HG03103 (cell line): ENCODE measurements at regions not wholly inside any gene's neighbourhood (a gene's known extent, or its start where the extent isn't known, plus 50 kb on each side); places are given as distances from the start of the nearest gene placed in this dataset.
"Not testable (repeated sequence)": the region's sequence is repeated elsewhere in the genome, so short reads cannot be mapped to it uniquely, and the experiment has no call there.

ENCODE experiments used
- ATAC-seq: cut with Tn5 transposase; IDR thresholded peaks from one replicate; pipeline ENCODE4 v1.9.1; 2021; ENCODE audit warnings: low read depth; ENCODE audit not compliant: unreplicated experiment

GRCh38 chr2:59851836-59852475 is 701.5 kb downstream of the BCL11A start:
- ATAC-seq = no peak

- no peak for ATAC-seq
Observed at GRCh38 chr2:59850554-59850953, 702.9 kb downstream of the BCL11A start.

- no peak for ATAC-seq
Observed at GRCh38 chr2:59833941-59834340, 719.5 kb downstream of the BCL11A start.

GRCh38 chr2:59830601-59831000 is 722.9 kb downstream of the BCL11A start:
- no peak for ATAC-seq

- no peak for ATAC-seq
Observed at GRCh38 chr2:59827677-59828076, 725.8 kb downstream of the BCL11A start.

- ATAC-seq = no peak
Observed at GRCh38 chr2:59826177-59826576, 727.3 kb downstream of the BCL11A start.

- ATAC-seq = no peak
Observed at GRCh38 chr2:59824314-59824713, 729.1 kb downstream of the BCL11A start.

GRCh38 chr2:59816075-59816474 is 737.4 kb downstream of the BCL11A start:
- ATAC-seq = no peak

- not testable (repeated sequence) for ATAC-seq
Observed at GRCh38 chr2:59810283-59810682, 743.2 kb downstream of the BCL11A start.

GRCh38 chr2:59806486-59806885 is 747.0 kb downstream of the BCL11A start:
- no peak for ATAC-seq

- no peak for ATAC-seq
Observed at GRCh38 chr2:59804732-59805131, 748.7 kb downstream of the BCL11A start.

GRCh38 chr2:59803586-59803985 is 749.9 kb downstream of the BCL11A start:
- no peak for ATAC-seq

- no peak for ATAC-seq
Observed at GRCh38 chr2:59798687-59799232, 754.7 kb downstream of the BCL11A start.

GRCh38 chr2:59791004-59791618 is 762.3 kb downstream of the BCL11A start:
- ATAC-seq = no peak

- ATAC-seq = no peak
Observed at GRCh38 chr2:59790186-59791003, 763.1 kb downstream of the BCL11A start.

- ATAC-seq = no peak
Observed at GRCh38 chr2:59789523-59789922, 763.9 kb downstream of the BCL11A start.

GRCh38 chr2:59787095-59787494 is 766.4 kb downstream of the BCL11A start:
- no peak for ATAC-seq

GRCh38 chr2:59786684-59787083 is 766.8 kb downstream of the BCL11A start:
- ATAC-seq = no peak

GRCh38 chr2:59779571-59779970 is 773.9 kb downstream of the BCL11A start:
- no peak for ATAC-seq

GRCh38 chr2:59777120-59777519 is 776.3 kb downstream of the BCL11A start:
- ATAC-seq = no peak

GRCh38 chr2:59776726-59777008 is 776.8 kb downstream of the BCL11A start:
- no peak for ATAC-seq
